ENCODE measurements at regions not wholly inside any gene's neighbourhood (a gene's known extent, or its start where the extent isn't known, plus 50 kb on each side); places are given as distances from the start of the nearest gene placed in this dataset.

DNA sequence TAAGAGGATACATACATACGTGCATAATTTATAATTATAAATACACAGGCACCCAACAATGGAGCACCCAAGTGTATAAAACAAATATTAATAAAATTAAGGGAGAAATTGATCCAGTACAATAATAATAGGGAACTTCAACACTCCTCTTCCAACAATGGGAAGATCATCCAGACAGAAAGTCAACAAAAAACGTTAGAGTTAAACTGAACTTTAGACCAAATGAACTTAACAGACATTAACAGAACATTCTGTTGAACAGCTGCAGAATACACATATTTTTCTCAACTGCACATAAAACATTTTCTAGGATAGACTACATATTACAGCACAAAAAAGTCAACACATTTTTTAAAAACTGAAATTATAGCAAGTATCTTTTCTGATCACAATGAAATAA is 339.7 kb downstream of the CGGBP1 start:
- TF ChIP-seq EZH2 (IDR thresholded peaks at IDR 0.05; ENCODE audit: borderline replicate concordance, low read depth, low read length, severe bottlenecking), result no peak
- TF ChIP-seq, protein P1, sequence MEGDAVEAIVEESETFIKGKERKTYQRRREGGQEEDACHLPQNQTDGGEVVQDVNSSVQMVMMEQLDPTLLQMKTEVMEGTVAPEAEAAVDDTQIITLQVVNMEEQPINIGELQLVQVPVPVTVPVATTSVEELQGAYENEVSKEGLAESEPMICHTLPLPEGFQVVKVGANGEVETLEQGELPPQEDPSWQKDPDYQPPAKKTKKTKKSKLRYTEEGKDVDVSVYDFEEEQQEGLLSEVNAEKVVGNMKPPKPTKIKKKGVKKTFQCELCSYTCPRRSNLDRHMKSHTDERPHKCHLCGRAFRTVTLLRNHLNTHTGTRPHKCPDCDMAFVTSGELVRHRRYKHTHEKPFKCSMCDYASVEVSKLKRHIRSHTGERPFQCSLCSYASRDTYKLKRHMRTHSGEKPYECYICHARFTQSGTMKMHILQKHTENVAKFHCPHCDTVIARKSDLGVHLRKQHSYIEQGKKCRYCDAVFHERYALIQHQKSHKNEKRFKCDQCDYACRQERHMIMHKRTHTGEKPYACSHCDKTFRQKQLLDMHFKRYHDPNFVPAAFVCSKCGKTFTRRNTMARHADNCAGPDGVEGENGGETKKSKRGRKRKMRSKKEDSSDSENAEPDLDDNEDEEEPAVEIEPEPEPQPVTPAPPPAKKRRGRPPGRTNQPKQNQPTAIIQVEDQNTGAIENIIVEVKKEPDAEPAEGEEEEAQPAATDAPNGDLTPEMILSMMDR (IDR thresholded peaks at IDR 0.05; ENCODE audit: borderline replicate concordance, extremely low read depth, low read length, poor library complexity, severe bottlenecking), result no peak

Data from DND-41 (cell line).